SK-MEL-5 (cell line): ENCODE measurements at regions not wholly inside any gene's neighbourhood (a gene's known extent, or its start where the extent isn't known, plus 50 kb on each side); places are given as distances from the start of the nearest gene placed in this dataset.
A peak's percentile ranks its signal among the peaks of the same experiment; 100 is the strongest.
"Not testable (repeated sequence)": the region's sequence is repeated elsewhere in the genome, so short reads cannot be mapped to it uniquely, and the experiment has no call there.

Experiments used
- DNase-seq: peaks from one replicate; pipeline ENCODE4 v3.0.0-alpha.2; 2016; ENCODE audit warnings: low read depth, low spot score
- in situ Hi-C: cut with HindIII; loops from 2 replicates; pipeline ENCODE4 v1.10.0; 2016; ENCODE audit warnings: low sequenced_read_pairs, high pct_unique_total_duplicates, low pct_unique_long_range_greater_than_20kb

DNA sequence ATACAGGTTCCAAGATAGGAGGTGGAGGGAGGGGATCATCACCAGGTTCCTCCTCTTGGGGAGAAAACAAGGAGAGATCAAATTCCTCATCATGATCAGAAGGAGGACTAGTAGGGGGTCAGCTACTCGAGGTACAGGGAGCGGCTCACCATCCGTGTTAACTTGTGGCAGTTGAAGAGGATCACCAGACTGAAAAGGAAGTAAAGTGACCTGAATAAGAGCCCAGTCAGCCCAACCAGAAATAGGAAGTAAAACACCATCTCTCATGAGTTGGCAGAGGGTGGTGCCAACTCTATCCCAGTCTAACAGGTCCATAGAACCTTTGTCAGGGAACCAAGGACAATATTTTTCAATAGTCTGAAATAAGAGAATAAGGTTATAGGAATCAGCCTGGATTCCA, 213.1 kb upstream of the KCNN2 start:
- in situ Hi-C loops, DNase-seq: not testable (repeated sequence)

DNA sequence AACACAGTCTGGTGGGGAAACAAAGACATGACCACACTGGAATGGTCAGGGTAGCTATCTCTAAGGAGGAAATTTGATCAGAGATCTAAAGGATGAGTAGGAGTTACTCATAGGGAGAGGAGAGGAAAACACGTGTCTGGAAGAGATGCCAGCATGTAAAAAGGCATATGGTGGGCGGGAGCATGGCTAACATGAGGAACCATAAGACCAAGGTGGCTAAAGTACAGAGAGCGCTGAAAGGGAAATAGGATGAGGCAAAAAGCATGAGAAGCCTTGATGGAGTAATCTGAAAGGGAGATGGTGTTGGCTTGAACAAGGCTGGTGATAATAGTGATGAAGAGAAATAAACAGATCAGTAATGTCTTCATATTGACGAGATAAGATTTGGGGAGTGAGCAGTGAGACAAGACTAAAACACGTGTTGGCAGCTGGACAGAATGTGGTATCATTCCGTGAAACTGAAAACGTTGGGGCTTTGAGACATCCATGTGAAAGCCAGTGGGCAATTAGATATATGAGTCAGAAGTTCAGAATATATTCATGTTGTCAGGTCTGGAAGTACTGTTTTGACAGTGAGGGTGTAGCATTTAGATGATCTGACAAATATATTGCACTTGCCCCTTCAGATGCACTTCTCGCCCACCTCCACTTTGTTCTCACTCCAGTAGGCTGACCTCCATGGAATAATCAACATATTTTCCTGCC, 209.1 kb upstream of the KCNN2 start:
- in situ Hi-C loops, result no loop called here
- no peak for DNase-seq

- in situ Hi-C loops, result no loop called here
Observed at GRCh38 chr5:114153392-114153791, 208.5 kb upstream of the KCNN2 start.

DNA sequence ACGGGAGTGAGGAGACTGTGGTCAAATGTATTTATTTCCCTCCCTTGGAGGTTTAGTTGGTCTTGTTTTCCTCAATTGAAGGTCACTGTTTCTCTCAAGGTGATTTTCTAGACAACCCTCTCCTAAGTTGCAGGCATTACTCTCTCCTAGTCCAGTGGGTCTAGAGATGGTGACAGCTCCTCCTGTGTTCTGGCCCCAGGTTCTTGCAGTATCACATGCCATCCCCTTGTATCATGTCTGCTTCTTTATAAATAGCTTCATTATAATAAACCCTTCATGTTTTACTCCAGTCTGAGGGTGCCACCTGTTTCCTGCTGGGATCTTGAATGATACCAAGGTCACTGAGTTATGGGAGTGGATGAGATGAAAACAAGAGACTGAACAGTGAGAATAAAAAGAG, 208.0 kb upstream of the KCNN2 start:
- in situ Hi-C loops, result no loop called here

More at GRCh38 chr5:114153392-114153791, 208.5 kb upstream of the KCNN2 start:
- no peak for DNase-seq

DNA sequence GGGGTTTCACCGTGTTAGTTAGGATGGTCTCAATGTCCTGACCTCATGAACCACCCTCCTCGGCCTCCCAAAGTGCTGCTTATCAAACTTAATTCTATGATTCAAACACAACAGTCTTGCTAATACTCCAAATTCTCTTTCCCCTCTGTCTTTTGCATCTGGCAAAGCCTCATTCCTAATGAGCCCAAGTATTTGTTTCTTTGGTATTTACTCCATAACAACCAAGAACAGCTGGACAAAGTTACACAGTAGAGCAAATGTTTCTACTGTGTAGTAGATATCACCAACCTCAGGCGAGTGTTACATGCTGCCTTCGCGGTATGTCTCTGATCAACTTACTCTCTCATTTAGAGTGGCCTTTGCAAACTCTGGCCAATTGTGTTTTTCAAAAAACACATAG, 195.8 kb upstream of the KCNN2 start:
- DNase-seq, result no peak
- in situ Hi-C loops, result no loop called here

More for the DNA sequence above, 208.0 kb upstream of the KCNN2 start:
- DNase-seq, result no peak

DNA sequence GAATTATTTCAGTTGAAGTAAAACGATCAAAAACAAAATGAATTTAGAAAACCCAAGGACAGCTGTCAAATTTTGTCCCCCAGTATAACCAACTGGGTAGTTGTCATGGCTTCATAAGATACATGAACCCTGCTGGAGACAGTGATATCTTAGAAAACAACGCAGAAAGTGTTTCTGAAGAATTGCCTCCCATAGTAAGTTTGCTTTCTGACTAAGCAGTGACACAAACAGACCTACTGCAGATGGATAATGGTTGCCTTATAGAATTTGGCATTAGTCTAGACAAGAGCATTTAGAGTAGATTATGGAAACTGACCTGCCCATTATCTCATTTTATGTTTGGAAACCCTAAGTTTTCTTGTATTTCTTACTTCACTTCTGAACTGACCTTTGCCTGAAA, 187.7 kb upstream of the KCNN2 start:
- DNase-seq, result no peak
- in situ Hi-C loops, result no loop called here

DNA sequence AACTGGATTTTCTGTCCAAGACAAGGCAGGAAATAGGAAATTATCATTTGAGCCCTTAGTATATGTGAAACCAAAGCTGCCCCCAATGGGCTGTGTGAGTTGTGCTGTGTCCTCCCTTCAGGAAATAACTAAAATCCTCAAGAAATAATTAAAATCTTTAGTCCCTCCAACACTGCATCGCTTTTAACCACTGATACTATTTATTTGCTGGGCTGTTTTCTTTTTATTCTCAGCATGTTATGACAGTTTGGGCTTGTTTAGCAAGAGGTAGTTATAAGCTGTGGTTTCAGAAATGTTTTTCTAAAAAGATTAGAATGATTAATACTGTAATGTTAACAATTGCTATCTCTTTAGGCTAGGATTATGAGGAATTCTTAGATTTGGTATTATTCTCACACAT, 187.0 kb upstream of the KCNN2 start:
- in situ Hi-C loops, result no loop called here
- no peak for DNase-seq

DNA sequence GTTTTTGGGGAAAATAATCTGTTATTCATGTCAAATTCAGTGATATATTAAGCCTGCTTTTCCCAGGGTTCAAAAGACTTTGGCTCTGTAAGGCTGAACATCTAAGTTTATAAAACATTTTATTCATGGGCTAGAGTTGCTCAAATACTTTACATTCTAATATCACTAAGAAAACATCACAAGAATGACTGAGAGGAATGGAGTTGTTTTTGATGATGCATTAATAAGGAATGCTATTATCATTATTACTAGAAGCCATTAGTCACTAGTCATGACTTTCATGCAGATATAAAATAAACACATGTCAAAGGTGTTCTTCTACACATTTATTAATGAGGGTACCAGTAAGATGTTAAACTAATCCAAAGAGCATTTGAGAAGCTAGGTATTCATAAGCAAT, 185.5 kb upstream of the KCNN2 start:
- no peak for DNase-seq
- in situ Hi-C loops, result no loop called here

GRCh38 chr5:114179134-114179533, 182.7 kb upstream of the KCNN2 start:
- DNase-seq, result no peak
- in situ Hi-C loops, result no loop called here

- in situ Hi-C loops, result no loop called here
- DNase-seq, result no peak
Observed at GRCh38 chr5:114184006-114184405, 177.9 kb upstream of the KCNN2 start.

- DNase-seq, result peak; percentile 33
- in situ Hi-C loops, result no loop called here
Observed at GRCh38 chr5:114185274-114185673, 176.6 kb upstream of the KCNN2 start.

GRCh38 chr5:114191441-114191840, 170.4 kb upstream of the KCNN2 start:
- in situ Hi-C loops, result no loop called here

DNA sequence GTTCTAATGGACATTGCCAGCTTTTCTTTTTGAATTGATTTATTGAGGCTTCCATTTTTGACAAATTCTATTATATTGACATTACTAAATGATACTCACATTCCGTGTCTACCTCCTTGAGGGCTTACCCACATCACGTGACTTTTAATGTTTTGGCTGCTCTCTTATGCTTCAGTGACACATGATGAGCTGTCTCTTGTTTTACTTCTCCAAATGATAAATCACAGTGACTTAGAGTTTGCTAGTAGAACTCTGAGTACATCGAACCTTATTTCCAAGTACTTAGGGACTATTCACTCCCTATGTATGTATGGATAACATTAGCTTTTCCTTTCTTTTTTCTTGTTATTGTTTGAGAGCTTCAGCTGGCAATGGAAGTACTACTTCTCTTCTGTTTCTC, 169.8 kb upstream of the KCNN2 start:
- no peak for DNase-seq
- in situ Hi-C loops, result no loop called here

More at GRCh38 chr5:114191441-114191840, 170.4 kb upstream of the KCNN2 start:
- DNase-seq, result no peak

GRCh38 chr5:114201332-114201731, 160.5 kb upstream of the KCNN2 start:
- in situ Hi-C loops, result no loop called here
- no peak for DNase-seq

- in situ Hi-C loops, result no loop called here
Observed at GRCh38 chr5:114204923-114205322, 156.9 kb upstream of the KCNN2 start.

GRCh38 chr5:114206640-114207039, 155.2 kb upstream of the KCNN2 start:
- in situ Hi-C loops, result no loop called here

More at GRCh38 chr5:114204923-114205322, 156.9 kb upstream of the KCNN2 start:
- no peak for DNase-seq

GRCh38 chr5:114207615-114208014, 154.3 kb upstream of the KCNN2 start:
- DNase-seq, result no peak

More at GRCh38 chr5:114206640-114207039, 155.2 kb upstream of the KCNN2 start:
- no peak for DNase-seq

DNA sequence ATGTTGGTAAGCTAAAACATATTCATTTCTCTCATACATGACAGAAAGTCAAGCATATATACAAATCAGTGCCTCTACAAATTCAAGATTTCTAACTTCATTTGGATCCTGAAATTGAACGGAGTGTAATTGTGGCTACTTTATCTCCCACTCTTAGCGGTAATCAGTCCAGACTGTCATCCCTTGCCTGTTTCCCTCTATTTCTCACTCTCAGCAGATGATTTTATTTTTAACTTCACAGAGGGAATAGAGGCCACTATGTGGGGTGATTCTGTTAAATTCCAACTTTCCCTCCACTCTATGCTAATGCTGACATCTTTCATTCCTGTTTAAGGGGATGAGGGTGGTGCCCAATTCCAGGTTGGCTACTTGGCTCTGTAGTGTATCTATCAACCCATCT, 153.8 kb upstream of the KCNN2 start:
- DNase-seq, result no peak
- in situ Hi-C loops, result no loop called here

More at GRCh38 chr5:114207615-114208014, 154.3 kb upstream of the KCNN2 start:
- in situ Hi-C loops, result no loop called here

- no peak for DNase-seq
- in situ Hi-C loops, result no loop called here
Observed at GRCh38 chr5:114208588-114208987, 153.3 kb upstream of the KCNN2 start.

- DNase-seq, result no peak
- in situ Hi-C loops, result no loop called here
Observed at GRCh38 chr5:114210662-114211061, 151.2 kb upstream of the KCNN2 start.
